Fibroblast of lung (primary cell): ENCODE measurements at regions not wholly inside any gene's neighbourhood (a gene's known extent, or its start where the extent isn't known, plus 50 kb on each side); places are given as distances from the start of the nearest gene placed in this dataset.

Source experiments
- DNase-seq, 2 donors: peaks; one replicate each; pipeline versions ENCODE4 v3.0.0 to v3.0.0-alpha.2; 2010; ENCODE audit warnings: low read depth in 2 of 2
- H2AFZ ChIP-seq: 2 replicates; pipeline ENCODE4 v1.5.1; 2012; ENCODE audit warnings: low read length, control low read depth, inconsistent platforms
- H3K27ac ChIP-seq: 2 replicates; pipeline ENCODE4 v1.5.1; 2011; ENCODE audit warnings: low read length, control low read depth; ENCODE audit not compliant: insufficient read depth
- H3K27me3 ChIP-seq: 2 replicates; pipeline ENCODE4 v1.5.1; 2011; ENCODE audit warnings: mild to moderate bottlenecking, low read length; ENCODE audit not compliant: control insufficient read depth, insufficient read depth
- H3K36me3 ChIP-seq: 2 replicates; pipeline ENCODE4 v1.5.1; 2011; ENCODE audit warnings: low read length; ENCODE audit not compliant: control insufficient read depth, insufficient read depth
- H3K4me1 ChIP-seq: 2 replicates; pipeline ENCODE4 v1.5.1; 2011; ENCODE audit warnings: low read length; ENCODE audit not compliant: control insufficient read depth, insufficient read depth; ENCODE audit errors: extremely low read depth
- H3K4me2 ChIP-seq: 2 replicates; pipeline ENCODE4 v1.5.1; 2011; ENCODE audit warnings: low read length, control low read depth; ENCODE audit not compliant: insufficient read depth; ENCODE audit errors: extremely low read depth
- H3K4me3 ChIP-seq, 4 experiments: fragments of 200-600 bp in 1 of 4; sonication (generic) in 1 of 4; replicated peaks in 1 of 4; 2 replicates each; pipeline ENCODE4 v1.5.1; 2011 to 2016; ENCODE audit warnings: low read length in 4 of 4, low read depth in 3 of 4, mild to moderate bottlenecking in 3 of 4, control low read depth in 2 of 4, inconsistent platforms in 1 of 4, mixed read lengths in 1 of 4; ENCODE audit not compliant: insufficient read depth in 1 of 4; ENCODE audit errors: control extremely low read depth in 1 of 4
- H3K79me2 ChIP-seq: 2 replicates; pipeline ENCODE4 v1.5.1; 2012; ENCODE audit warnings: mild to moderate bottlenecking, low read length, inconsistent platforms; ENCODE audit not compliant: control insufficient read depth, insufficient read depth
- H3K9ac ChIP-seq: 2 replicates; pipeline ENCODE4 v1.5.1; 2011; ENCODE audit warnings: mild to moderate bottlenecking, low read length, control low read depth; ENCODE audit not compliant: insufficient read depth
- H3K9me3 ChIP-seq: 2 replicates; pipeline ENCODE4 v1.5.1; 2012; ENCODE audit warnings: low read depth, low read length; ENCODE audit not compliant: control insufficient read depth, insufficient read depth
- H4K20me1 ChIP-seq: 2 replicates; pipeline ENCODE4 v1.5.1; 2011; ENCODE audit warnings: low read length; ENCODE audit not compliant: control insufficient read depth, insufficient read depth; ENCODE audit errors: extremely low read depth
- EZH2 ChIP-seq: IDR thresholded peaks from 2 replicates; pipeline ENCODE4 v1.5.1; 2012; ENCODE audit warnings: low read length, control low read depth, mild to moderate bottlenecking; ENCODE audit errors: missing control alignments
- TF ChIP-seq, protein P1 (sequence below), 2 donors: IDR thresholded peaks in 1 of 2; conservative IDR thresholded peaks in 1 of 2; 1 replicate in 1 of 2; 2 replicates in 1 of 2; pipeline ENCODE4 v1.5.1; 2011 to 2012; ENCODE audit warnings: low read length in 2 of 2, control low read depth in 1 of 2, inconsistent platforms in 1 of 2, low read depth in 1 of 2, mild to moderate bottlenecking in 1 of 2

DNA sequence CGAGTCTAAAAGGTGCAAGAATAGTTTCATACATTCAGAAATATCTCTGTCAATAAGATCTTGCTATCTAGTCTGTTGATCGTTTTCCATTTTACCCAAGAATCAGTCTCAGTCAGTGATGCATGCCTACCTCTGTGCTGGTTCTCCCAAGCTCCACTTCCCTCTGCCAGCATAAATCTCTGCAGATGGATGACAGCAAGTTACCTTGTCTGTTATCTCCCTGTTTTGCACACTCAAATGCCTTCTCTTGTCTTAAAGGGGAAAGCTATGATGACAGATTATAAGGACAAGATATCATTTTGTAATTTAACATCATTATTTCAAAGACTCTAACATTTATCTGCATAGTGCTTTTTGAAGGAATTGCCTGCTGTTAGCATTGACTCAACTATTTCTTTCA, 802.1 kb upstream of the SEMA6A start:
- Histone ChIP-seq H3K4me3 (no peak overlapping the region), H4K20me1 (no peaks in the 10 kb centered on the region), H3K9ac (no peak overlapping the region), H3K4me1 (no peaks in the 10 kb centered on the region), H3K27me3 (no peaks in the 10 kb centered on the region), H3K9me3 (no peaks in the 10 kb centered on the region), H3K27ac (no peak overlapping the region), H3K4me2 (no peak overlapping the region), H2AFZ (no peak overlapping the region), H3K79me2 (no peaks in the 10 kb centered on the region), H3K36me3 (no peaks in the 10 kb centered on the region)
- TF ChIP-seq EZH2 = no peak
- TF ChIP-seq, protein P1, sequence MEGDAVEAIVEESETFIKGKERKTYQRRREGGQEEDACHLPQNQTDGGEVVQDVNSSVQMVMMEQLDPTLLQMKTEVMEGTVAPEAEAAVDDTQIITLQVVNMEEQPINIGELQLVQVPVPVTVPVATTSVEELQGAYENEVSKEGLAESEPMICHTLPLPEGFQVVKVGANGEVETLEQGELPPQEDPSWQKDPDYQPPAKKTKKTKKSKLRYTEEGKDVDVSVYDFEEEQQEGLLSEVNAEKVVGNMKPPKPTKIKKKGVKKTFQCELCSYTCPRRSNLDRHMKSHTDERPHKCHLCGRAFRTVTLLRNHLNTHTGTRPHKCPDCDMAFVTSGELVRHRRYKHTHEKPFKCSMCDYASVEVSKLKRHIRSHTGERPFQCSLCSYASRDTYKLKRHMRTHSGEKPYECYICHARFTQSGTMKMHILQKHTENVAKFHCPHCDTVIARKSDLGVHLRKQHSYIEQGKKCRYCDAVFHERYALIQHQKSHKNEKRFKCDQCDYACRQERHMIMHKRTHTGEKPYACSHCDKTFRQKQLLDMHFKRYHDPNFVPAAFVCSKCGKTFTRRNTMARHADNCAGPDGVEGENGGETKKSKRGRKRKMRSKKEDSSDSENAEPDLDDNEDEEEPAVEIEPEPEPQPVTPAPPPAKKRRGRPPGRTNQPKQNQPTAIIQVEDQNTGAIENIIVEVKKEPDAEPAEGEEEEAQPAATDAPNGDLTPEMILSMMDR (conservative IDR thresholded peaks at IDR 0.05 in 1 of 2, IDR thresholded peaks at IDR 0.05 in 1 of 2; ENCODE audit: low read depth in 1 of 2, low read length in 2 of 2) = no peak
- no peak for DNase-seq

DNA sequence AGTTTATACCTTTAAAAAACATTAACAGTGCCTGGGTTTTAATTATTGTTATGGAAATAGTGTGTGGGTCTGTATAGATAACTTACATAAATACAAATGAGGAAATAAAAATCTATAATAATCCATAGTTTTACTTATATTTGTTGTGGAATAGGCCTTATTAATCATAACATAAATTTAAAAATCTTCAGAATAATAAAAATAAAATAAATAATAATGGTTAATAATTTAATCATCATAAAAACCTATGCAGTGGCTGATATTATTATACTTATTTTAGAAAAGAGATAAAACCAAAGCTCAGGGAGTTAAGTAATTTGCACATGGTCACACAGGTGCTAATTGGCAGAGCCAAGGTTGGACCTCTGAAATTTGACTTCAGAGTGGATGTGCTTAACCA, 785.3 kb upstream of the SEMA6A start:
- Histone ChIP-seq H4K20me1 (no peaks in the 10 kb centered on the region), H2AFZ (no peak overlapping the region), H3K9me3 (no peaks in the 10 kb centered on the region), H3K27me3 (no peaks in the 10 kb centered on the region), H3K27ac (no peak overlapping the region), H3K36me3 (no peaks in the 10 kb centered on the region), H3K9ac (no peak overlapping the region), H3K4me3 (no peak overlapping the region), H3K79me2 (no peaks in the 10 kb centered on the region), H3K4me1 (no peaks in the 10 kb centered on the region), H3K4me2 (no peak overlapping the region)
- no peak for TF ChIP-seq EZH2
- TF ChIP-seq, protein P1 (conservative IDR thresholded peaks at IDR 0.05 in 1 of 2, IDR thresholded peaks at IDR 0.05 in 1 of 2; ENCODE audit: low read depth in 1 of 2, low read length in 2 of 2) = no peak
- no peak for DNase-seq

DNA sequence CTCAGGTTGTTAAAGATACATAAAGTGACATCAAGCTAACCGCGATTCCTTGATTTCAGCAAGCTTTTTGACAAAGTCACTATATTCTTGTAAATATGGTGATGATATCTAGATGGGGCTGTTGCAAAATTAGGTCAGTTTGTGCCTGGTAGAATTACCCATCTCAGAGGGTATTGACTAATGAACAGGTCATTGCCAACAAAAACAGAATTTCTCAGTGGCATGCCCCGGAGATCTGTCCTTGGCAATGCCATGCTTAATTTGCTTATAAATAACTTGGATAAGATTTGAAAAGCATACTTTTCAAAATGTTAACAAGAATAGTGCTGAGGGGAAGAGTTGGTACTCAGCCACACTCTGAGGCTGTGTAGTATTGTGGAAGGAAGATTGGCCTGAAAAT, 783.3 kb upstream of the SEMA6A start:
- Histone ChIP-seq H3K36me3 (no peaks in the 10 kb centered on the region), H3K79me2 (no peaks in the 10 kb centered on the region), H3K27ac (no peak overlapping the region), H3K27me3 (no peaks in the 10 kb centered on the region), H3K9me3 (no peaks in the 10 kb centered on the region), H3K4me2 (no peak overlapping the region), H2AFZ (no peak overlapping the region), H3K4me3 (no peak overlapping the region), H4K20me1 (no peaks in the 10 kb centered on the region), H3K4me1 (no peaks in the 10 kb centered on the region), H3K9ac (no peak overlapping the region)
- no peak for DNase-seq
- TF ChIP-seq, protein P1 (conservative IDR thresholded peaks at IDR 0.05 in 1 of 2, IDR thresholded peaks at IDR 0.05 in 1 of 2; ENCODE audit: low read depth in 1 of 2, low read length in 2 of 2) = no peak
- no peak for TF ChIP-seq EZH2
